ENCODE measurements at regions not wholly inside any gene's neighbourhood (a gene's known extent, or its start where the extent isn't known, plus 50 kb on each side); places are given as distances from the start of the nearest gene placed in this dataset.

DNA sequence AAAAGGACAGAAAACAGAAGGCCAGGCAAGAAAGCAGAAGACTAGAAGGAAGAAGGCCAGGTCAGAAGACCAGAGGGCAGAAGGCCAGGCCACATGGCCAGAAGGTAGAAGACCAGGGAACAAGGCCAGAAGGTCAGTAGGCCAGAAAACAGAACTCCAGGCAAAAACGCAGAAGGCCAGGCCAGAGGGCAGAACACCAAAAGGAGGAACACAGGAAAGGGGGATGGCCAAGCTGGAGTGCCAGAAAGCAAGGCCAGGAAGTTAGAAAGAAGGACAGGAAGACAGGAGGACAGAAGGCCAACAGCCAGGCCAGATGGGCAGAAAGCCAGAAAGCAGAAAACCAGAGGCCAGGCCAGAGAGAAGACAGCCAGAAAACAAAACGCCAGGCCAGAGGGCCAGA is 185.4 kb downstream of the TUBA3C start:
- intact Hi-C loops (cut with micrococcal nuclease) = no loop called here
- Histone ChIP-seq H2AFZ (ENCODE audit: low read depth, low read length, poor library complexity, severe bottlenecking) (no peak overlapping the region), H3K9me3 (ENCODE audit: control insufficient read depth in 1 of 2, insufficient read depth in 1 of 2, low read depth in 1 of 2, low read length in 2 of 2) (peaks cover 16 to 47% of the 10 kb centered on the region in 2 experiments; a peak in 2 of 4 replicates), H3K4me3 (replicated peaks in 1 of 2; ENCODE audit: low read depth in 1 of 2, low read length in 2 of 2) (no peak overlapping the region), H3K79me2 (ENCODE audit: insufficient read depth, low read length) (no peaks in the 10 kb centered on the region), H3K9ac (ENCODE audit: low read length) (no peak overlapping the region), H3K27me3 (ENCODE audit: insufficient read depth, low read length) (no peaks in the 10 kb centered on the region), H4K20me1 (ENCODE audit: insufficient read depth) (no peaks in the 10 kb centered on the region), H3K27ac (ENCODE audit: low read depth, low read length) (no peak overlapping the region), H3K36me3 (ENCODE audit: control insufficient read depth in 1 of 2, insufficient read depth in 2 of 2, low read length in 2 of 2) (no peaks in the 10 kb centered on the region), H3K9me2 (ENCODE audit: insufficient read depth) (no peaks in the 10 kb centered on the region), H3K4me1 (ENCODE audit: control insufficient read depth in 1 of 2, insufficient read depth in 2 of 2, low read length in 2 of 2) (no peaks in the 10 kb centered on the region), H3K4me2 (ENCODE audit: low read length) (no peak overlapping the region)
- TF ChIP-seq EGR1 (IDR thresholded peaks at IDR 0.05; ENCODE audit: low read depth) (no peak), ZNF274 (IDR thresholded peaks at IDR 0.05; ENCODE audit: low read depth, low read length) (no peak), RAD21 (IDR thresholded peaks at IDR 0.05; ENCODE audit: low read depth) (no peak)
- TF ChIP-seq, protein P1, sequence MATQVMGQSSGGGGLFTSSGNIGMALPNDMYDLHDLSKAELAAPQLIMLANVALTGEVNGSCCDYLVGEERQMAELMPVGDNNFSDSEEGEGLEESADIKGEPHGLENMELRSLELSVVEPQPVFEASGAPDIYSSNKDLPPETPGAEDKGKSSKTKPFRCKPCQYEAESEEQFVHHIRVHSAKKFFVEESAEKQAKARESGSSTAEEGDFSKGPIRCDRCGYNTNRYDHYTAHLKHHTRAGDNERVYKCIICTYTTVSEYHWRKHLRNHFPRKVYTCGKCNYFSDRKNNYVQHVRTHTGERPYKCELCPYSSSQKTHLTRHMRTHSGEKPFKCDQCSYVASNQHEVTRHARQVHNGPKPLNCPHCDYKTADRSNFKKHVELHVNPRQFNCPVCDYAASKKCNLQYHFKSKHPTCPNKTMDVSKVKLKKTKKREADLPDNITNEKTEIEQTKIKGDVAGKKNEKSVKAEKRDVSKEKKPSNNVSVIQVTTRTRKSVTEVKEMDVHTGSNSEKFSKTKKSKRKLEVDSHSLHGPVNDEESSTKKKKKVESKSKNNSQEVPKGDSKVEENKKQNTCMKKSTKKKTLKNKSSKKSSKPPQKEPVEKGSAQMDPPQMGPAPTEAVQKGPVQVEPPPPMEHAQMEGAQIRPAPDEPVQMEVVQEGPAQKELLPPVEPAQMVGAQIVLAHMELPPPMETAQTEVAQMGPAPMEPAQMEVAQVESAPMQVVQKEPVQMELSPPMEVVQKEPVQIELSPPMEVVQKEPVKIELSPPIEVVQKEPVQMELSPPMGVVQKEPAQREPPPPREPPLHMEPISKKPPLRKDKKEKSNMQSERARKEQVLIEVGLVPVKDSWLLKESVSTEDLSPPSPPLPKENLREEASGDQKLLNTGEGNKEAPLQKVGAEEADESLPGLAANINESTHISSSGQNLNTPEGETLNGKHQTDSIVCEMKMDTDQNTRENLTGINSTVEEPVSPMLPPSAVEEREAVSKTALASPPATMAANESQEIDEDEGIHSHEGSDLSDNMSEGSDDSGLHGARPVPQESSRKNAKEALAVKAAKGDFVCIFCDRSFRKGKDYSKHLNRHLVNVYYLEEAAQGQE (IDR thresholded peaks at IDR 0.05; ENCODE audit: low read depth) = no peak
- TF ChIP-seq, protein P2, sequence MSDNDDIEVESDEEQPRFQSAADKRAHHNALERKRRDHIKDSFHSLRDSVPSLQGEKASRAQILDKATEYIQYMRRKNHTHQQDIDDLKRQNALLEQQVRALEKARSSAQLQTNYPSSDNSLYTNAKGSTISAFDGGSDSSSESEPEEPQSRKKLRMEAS (IDR thresholded peaks at IDR 0.05) = no peak
- DNase-seq (ENCODE audit: low read depth, low spot score) (no peak), ATAC-seq (no peak)
- CTCF ChIA-PET = no interaction called here
- POLR2A ChIA-PET = no interaction called here
- BruUV-seq (replicated peaks) = no TSS peak
- RAD21 ChIA-PET (ENCODE audit: low non-redundant PET in 1 of 2, low total read pairs in 2 of 2, uncharacterized antibody in 2 of 2, unreplicated experiment in 2 of 2) = no interaction called here

GRCh38 chr13:18995259-18995873 is 186.3 kb downstream of the TUBA3C start:
- ChIA-PET POLR2A (no interaction called here), RAD21 (ENCODE audit: low non-redundant PET in 1 of 2, low total read pairs in 2 of 2, uncharacterized antibody in 2 of 2, unreplicated experiment in 2 of 2) (no interaction called here), CTCF (no interaction called here)
- intact Hi-C loops (cut with micrococcal nuclease) = no loop called here
- Histone ChIP-seq H3K4me1 (ENCODE audit: control insufficient read depth in 1 of 2, insufficient read depth in 2 of 2, low read length in 2 of 2) (no peaks in the 10 kb centered on the region), H3K36me3 (ENCODE audit: control insufficient read depth in 1 of 2, insufficient read depth in 2 of 2, low read length in 2 of 2) (no peaks in the 10 kb centered on the region), H3K4me2 (ENCODE audit: low read length) (no peak overlapping the region), H3K27me3 (ENCODE audit: insufficient read depth, low read length) (no peaks in the 10 kb centered on the region), H3K9ac (ENCODE audit: low read length) (no peak overlapping the region), H3K4me3 (replicated peaks in 1 of 2; ENCODE audit: low read depth in 1 of 2, low read length in 2 of 2) (no peak overlapping the region), H3K9me3 (ENCODE audit: control insufficient read depth in 1 of 2, insufficient read depth in 1 of 2, low read depth in 1 of 2, low read length in 2 of 2) (peaks cover 21 to 50% of the 10 kb centered on the region in 2 experiments; a peak in 2 of 4 replicates), H3K9me2 (ENCODE audit: insufficient read depth) (no peaks in the 10 kb centered on the region), H2AFZ (ENCODE audit: low read depth, low read length, poor library complexity, severe bottlenecking) (no peak overlapping the region), H3K79me2 (ENCODE audit: insufficient read depth, low read length) (no peaks in the 10 kb centered on the region), H3K27ac (ENCODE audit: low read depth, low read length) (no peak overlapping the region), H4K20me1 (ENCODE audit: insufficient read depth) (no peaks in the 10 kb centered on the region)
- ATAC-seq = no peak
- no peak for DNase-seq (ENCODE audit: low read depth, low spot score)
- BruUV-seq (replicated peaks) = no TSS peak
- TF ChIP-seq JUND (IDR thresholded peaks at IDR 0.05) (no peak), FOSL1 (IDR thresholded peaks at IDR 0.05; ENCODE audit: low read depth) (no peak), SRF (IDR thresholded peaks at IDR 0.05; ENCODE audit: low read depth) (no peak), EGR1 (IDR thresholded peaks at IDR 0.05; ENCODE audit: low read depth) (no peak)
- TF ChIP-seq, protein P3, sequence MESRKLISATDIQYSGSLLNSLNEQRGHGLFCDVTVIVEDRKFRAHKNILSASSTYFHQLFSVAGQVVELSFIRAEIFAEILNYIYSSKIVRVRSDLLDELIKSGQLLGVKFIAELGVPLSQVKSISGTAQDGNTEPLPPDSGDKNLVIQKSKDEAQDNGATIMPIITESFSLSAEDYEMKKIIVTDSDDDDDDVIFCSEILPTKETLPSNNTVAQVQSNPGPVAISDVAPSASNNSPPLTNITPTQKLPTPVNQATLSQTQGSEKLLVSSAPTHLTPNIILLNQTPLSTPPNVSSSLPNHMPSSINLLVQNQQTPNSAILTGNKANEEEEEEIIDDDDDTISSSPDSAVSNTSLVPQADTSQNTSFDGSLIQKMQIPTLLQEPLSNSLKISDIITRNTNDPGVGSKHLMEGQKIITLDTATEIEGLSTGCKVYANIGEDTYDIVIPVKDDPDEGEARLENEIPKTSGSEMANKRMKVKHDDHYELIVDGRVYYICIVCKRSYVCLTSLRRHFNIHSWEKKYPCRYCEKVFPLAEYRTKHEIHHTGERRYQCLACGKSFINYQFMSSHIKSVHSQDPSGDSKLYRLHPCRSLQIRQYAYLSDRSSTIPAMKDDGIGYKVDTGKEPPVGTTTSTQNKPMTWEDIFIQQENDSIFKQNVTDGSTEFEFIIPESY (IDR thresholded peaks at IDR 0.05; ENCODE audit: extremely low read depth, insufficient replicate concordance, low read length) = no peak

Data from HCT116 (cell line).